NCI-H2227 (cell line): ENCODE measurements at regions not wholly inside any gene's neighbourhood (a gene's known extent, or its start where the extent isn't known, plus 50 kb on each side); places are given as distances from the start of the nearest gene placed in this dataset.

Experiments used
- DNase-seq: peaks from one replicate; lab custom pipeline; 2025; ENCODE audit not compliant: unreplicated experiment; lab: John Stamatoyannopoulos, UW

GRCh38 chr1:188240772-188241406 is 1412.1 kb downstream of the PLA2G4A start:
- DNase-seq: no peak

GRCh38 chr1:188241629-188242028 is 1412.9 kb downstream of the PLA2G4A start:
- DNase-seq: no peak

GRCh38 chr1:188243456-188243855 is 1414.7 kb downstream of the PLA2G4A start:
- no peak for DNase-seq

- no peak for DNase-seq
Observed at GRCh38 chr1:188244681-188245080, 1415.9 kb downstream of the PLA2G4A start.

GRCh38 chr1:188247255-188247654 is 1418.5 kb downstream of the PLA2G4A start:
- DNase-seq: no peak

GRCh38 chr1:188249811-188250210 is 1421.1 kb downstream of the PLA2G4A start:
- no peak for DNase-seq

- DNase-seq: no peak
Observed at GRCh38 chr1:188251036-188251435, 1422.3 kb downstream of the PLA2G4A start.

GRCh38 chr1:188261849-188262248 is 1433.1 kb downstream of the PLA2G4A start:
- no peak for DNase-seq

GRCh38 chr1:188269956-188270355 is 1441.2 kb downstream of the PLA2G4A start:
- no peak for DNase-seq

- DNase-seq: no peak
Observed at GRCh38 chr1:188270497-188270896, 1441.7 kb downstream of the PLA2G4A start.

- no peak for DNase-seq
Observed at GRCh38 chr1:188277771-188278170, 1449.0 kb downstream of the PLA2G4A start.

- DNase-seq: no peak
Observed at GRCh38 chr1:188281921-188282320, 1453.2 kb downstream of the PLA2G4A start.

GRCh38 chr1:188295157-188295556 is 1466.4 kb downstream of the PLA2G4A start:
- no peak for DNase-seq

- DNase-seq: no peak
Observed at GRCh38 chr1:188302746-188303145, 1474.0 kb downstream of the PLA2G4A start.

- no peak for DNase-seq
Observed at GRCh38 chr1:188314557-188315137, 1485.9 kb downstream of the PLA2G4A start.

- no peak for DNase-seq
Observed at GRCh38 chr1:188317894-188318293, 1489.1 kb downstream of the PLA2G4A start.

GRCh38 chr1:188325211-188325610 is 1496.5 kb downstream of the PLA2G4A start:
- no peak for DNase-seq

- DNase-seq: no peak
Observed at GRCh38 chr1:188343914-188344313, 1515.2 kb downstream of the PLA2G4A start.

- DNase-seq: no peak
Observed at GRCh38 chr1:188350104-188350503, 1521.4 kb downstream of the PLA2G4A start.

GRCh38 chr1:188355082-188355481 is 1526.3 kb downstream of the PLA2G4A start:
- no peak for DNase-seq

- no peak for DNase-seq
Observed at GRCh38 chr1:188355847-188356246, 1527.1 kb downstream of the PLA2G4A start.

- no peak for DNase-seq
Observed at GRCh38 chr1:188359315-188359714, 1530.6 kb downstream of the PLA2G4A start.

- DNase-seq: no peak
Observed at GRCh38 chr1:188363943-188364342, 1535.2 kb downstream of the PLA2G4A start.
